GM12873 (cell line): ENCODE measurements at regions not wholly inside any gene's neighbourhood (a gene's known extent, or its start where the extent isn't known, plus 50 kb on each side); places are given as distances from the start of the nearest gene placed in this dataset.

Experiments used
- TF ChIP-seq, protein P1 (sequence below): IDR thresholded peaks from 2 replicates; pipeline ENCODE4 v1.5.1; 2012; ENCODE audit warnings: low read depth, mild to moderate bottlenecking, moderate library complexity, low read length, control low read depth; ENCODE audit not compliant: insufficient read depth; ENCODE audit errors: missing control alignments

DNA sequence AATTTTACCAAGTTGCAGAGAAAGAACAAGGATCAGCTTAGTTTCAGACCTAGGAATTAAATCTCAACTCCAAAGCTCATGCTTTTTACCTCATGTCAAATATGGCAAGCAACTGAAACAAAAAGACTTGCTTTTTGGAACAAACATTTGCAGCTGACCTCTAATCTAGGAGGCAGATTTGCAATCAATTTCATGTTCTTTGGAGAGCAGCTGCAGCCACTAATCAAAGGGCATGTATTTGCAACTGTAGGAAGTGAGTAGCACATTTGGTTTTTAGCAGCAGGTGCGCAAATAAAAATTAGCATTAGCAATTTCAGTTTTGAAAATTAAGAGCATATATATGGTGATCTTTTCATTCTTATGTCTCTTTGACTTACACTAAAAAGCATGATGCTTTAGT, 459.3 kb upstream of the SLC10A2 start:
- TF ChIP-seq, protein P1, sequence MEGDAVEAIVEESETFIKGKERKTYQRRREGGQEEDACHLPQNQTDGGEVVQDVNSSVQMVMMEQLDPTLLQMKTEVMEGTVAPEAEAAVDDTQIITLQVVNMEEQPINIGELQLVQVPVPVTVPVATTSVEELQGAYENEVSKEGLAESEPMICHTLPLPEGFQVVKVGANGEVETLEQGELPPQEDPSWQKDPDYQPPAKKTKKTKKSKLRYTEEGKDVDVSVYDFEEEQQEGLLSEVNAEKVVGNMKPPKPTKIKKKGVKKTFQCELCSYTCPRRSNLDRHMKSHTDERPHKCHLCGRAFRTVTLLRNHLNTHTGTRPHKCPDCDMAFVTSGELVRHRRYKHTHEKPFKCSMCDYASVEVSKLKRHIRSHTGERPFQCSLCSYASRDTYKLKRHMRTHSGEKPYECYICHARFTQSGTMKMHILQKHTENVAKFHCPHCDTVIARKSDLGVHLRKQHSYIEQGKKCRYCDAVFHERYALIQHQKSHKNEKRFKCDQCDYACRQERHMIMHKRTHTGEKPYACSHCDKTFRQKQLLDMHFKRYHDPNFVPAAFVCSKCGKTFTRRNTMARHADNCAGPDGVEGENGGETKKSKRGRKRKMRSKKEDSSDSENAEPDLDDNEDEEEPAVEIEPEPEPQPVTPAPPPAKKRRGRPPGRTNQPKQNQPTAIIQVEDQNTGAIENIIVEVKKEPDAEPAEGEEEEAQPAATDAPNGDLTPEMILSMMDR, result no peak

DNA sequence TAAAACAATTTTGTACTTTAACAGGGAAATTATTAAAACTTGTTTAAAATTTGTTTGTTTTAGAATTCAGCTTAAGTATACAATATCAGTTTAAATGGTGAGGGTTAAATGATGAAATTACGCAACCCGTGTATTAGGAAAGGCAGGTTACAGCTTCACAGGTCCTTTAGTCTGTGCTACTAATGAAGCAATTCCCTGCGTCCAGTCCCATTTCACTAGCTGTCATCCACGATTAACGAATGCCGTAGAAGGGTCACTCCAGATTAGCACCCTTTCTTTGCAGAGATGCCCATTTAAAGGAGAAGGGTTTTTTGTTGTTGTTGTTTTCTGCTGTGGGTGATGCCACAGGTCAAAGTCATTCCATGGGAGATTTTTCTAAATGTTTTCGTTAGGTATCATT, 457.6 kb upstream of the SLC10A2 start:
- TF ChIP-seq, protein P1, result no peak

DNA sequence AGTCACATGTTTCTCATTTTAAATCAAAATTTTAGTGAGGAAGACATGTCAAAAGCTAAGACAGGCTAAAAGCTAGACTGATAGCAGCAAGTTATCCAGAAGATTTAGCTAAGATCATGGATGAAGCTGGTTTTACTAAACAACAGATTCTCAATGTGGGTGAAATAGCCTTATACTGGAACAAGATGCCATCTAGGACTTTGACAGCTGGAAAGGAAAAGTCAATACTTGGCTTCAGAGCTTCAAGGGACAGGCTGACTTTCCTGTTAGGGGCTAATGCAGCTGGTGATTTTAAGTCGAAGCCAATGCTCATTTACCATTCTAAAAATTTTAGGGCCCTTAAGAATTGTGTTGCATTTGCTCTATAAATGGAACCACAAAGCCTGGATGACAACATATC, 455.3 kb upstream of the SLC10A2 start:
- TF ChIP-seq, protein P1, result no peak

GRCh38 chr13:103517768-103518102, 451.5 kb upstream of the SLC10A2 start:
- TF ChIP-seq, protein P1, result no peak

- TF ChIP-seq, protein P1, result no peak
Observed at GRCh38 chr13:103517066-103517767, 451.0 kb upstream of the SLC10A2 start.

GRCh38 chr13:103516015-103516795, 450.0 kb upstream of the SLC10A2 start:
- TF ChIP-seq, protein P1, result no peak

GRCh38 chr13:103515410-103515809, 449.2 kb upstream of the SLC10A2 start:
- TF ChIP-seq, protein P1, result no peak
